SJCRH30 (cell line): ENCODE measurements at regions not wholly inside any gene's neighbourhood (a gene's known extent, or its start where the extent isn't known, plus 50 kb on each side); places are given as distances from the start of the nearest gene placed in this dataset.
"Not testable (repeated sequence)": the region's sequence is repeated elsewhere in the genome, so short reads cannot be mapped to it uniquely, and the experiment has no call there.

ENCODE experiments used
- DNase-seq, 2 experiments: peaks; one replicate each; pipeline ENCODE4 v3.0.0-alpha.2; 2015 to 2020
- H3K27ac ChIP-seq: fragments of 250-450 bp; sonication (Bioruptor Pico); 2 replicates; pipeline ENCODE4 v1.5.1; 2020; ENCODE audit warnings: mild to moderate bottlenecking, moderate library complexity
- H3K27me3 ChIP-seq: fragments of 250-450 bp; sonication (Bioruptor Pico); 2 replicates; pipeline ENCODE4 v1.5.1; 2020; ENCODE audit warnings: mild to moderate bottlenecking, moderate library complexity
- H3K36me3 ChIP-seq: fragments of 250-450 bp; sonication (Bioruptor Pico); 2 replicates; pipeline ENCODE4 v1.5.1; 2020; ENCODE audit warnings: mild to moderate bottlenecking, moderate library complexity
- H3K4me1 ChIP-seq: fragments of 250-450 bp; sonication (Bioruptor Pico); 2 replicates; pipeline ENCODE4 v1.5.1; 2020; ENCODE audit warnings: mild to moderate bottlenecking, moderate library complexity
- H3K4me3 ChIP-seq: fragments of 250-450 bp; sonication (Bioruptor Pico); 2 replicates; pipeline ENCODE4 v1.5.1; 2020; ENCODE audit warnings: mild to moderate bottlenecking, moderate library complexity
- H3K9me3 ChIP-seq: fragments of 250-450 bp; sonication (Bioruptor Pico); replicated peaks from 2 replicates; pipeline ENCODE4 v1.5.1; 2020; ENCODE audit warnings: mild to moderate bottlenecking, moderate library complexity

GRCh38 chr2:226295681-226296080 lies 503.9 kb downstream of the IRS1 start:
- Histone ChIP-seq H3K27ac (no peak overlapping the region), H3K36me3 (no peaks in the 10 kb centered on the region), H3K4me3 (no peak overlapping the region), H3K9me3 (peaks cover 20% of the 10 kb centered on the region), H3K27me3 (no peaks in the 10 kb centered on the region), H3K4me1 (no peaks in the 10 kb centered on the region)
- no peak for DNase-seq

GRCh38 chr2:226295123-226295522 lies 504.5 kb downstream of the IRS1 start:
- Histone ChIP-seq H3K4me1 (no peaks in the 10 kb centered on the region), H3K36me3 (no peaks in the 10 kb centered on the region), H3K9me3 (peaks cover 24% of the 10 kb centered on the region), H3K27ac (no peak overlapping the region), H3K27me3 (no peaks in the 10 kb centered on the region), H3K4me3 (no peak overlapping the region)
- DNase-seq: no peak

- not testable (repeated sequence) for H3K4me3 ChIP-seq
- peaks cover 26% of the 10 kb centered on the region for H3K9me3 ChIP-seq
These were observed 508.3 kb downstream of the IRS1 start for GRCh38 chr2:226291281-226291680.

GRCh38 chr2:226286916-226287315 lies 512.7 kb downstream of the IRS1 start:
- Histone ChIP-seq H3K36me3 (no peaks in the 10 kb centered on the region), H3K27ac (no peak overlapping the region), H3K4me3 (no peak overlapping the region), H3K9me3 (peaks cover 14% of the 10 kb centered on the region), H3K4me1 (0 out of 2 replicates have a peak, but pooled peaks cover 3% of the 10 kb centered on the region), H3K27me3 (no peaks in the 10 kb centered on the region)
- no peak for DNase-seq

More at GRCh38 chr2:226291281-226291680, 508.3 kb downstream of the IRS1 start:
- H3K27me3 ChIP-seq, H3K4me1 ChIP-seq, H3K27ac ChIP-seq, H3K36me3 ChIP-seq: not testable (repeated sequence)
- peak in 1 of 2 experiments; percentile 19 for DNase-seq

- H3K27ac ChIP-seq: no peak overlapping the region
- no peaks in the 10 kb centered on the region for H3K36me3 ChIP-seq
- H3K9me3 ChIP-seq: 0 out of 2 replicates have a peak, but pooled peaks cover 3% of the 10 kb centered on the region
- no peak for DNase-seq
- H3K4me1 ChIP-seq: 0 out of 2 replicates have a peak, but pooled peaks cover 3% of the 10 kb centered on the region
- H3K4me3 ChIP-seq: no peak overlapping the region
- no peaks in the 10 kb centered on the region for H3K27me3 ChIP-seq
These were observed 515.8 kb downstream of the IRS1 start for GRCh38 chr2:226283796-226284195.

GRCh38 chr2:226282151-226282550 lies 517.5 kb downstream of the IRS1 start:
- Histone ChIP-seq H3K27me3 (no peaks in the 10 kb centered on the region), H3K36me3 (no peaks in the 10 kb centered on the region), H3K9me3 (0 out of 2 replicates have a peak, but pooled peaks cover 3% of the 10 kb centered on the region), H3K4me1 (0 out of 2 replicates have a peak, but pooled peaks cover 3% of the 10 kb centered on the region), H3K27ac (no peak overlapping the region), H3K4me3 (no peak overlapping the region)
- no peak for DNase-seq

GRCh38 chr2:226280136-226280535 lies 519.5 kb downstream of the IRS1 start:
- not testable (repeated sequence) for H3K27me3 ChIP-seq, H3K4me3 ChIP-seq, H3K36me3 ChIP-seq, H3K27ac ChIP-seq, H3K4me1 ChIP-seq, DNase-seq, H3K9me3 ChIP-seq

GRCh38 chr2:226275215-226275614 lies 524.4 kb downstream of the IRS1 start:
- H3K4me1 ChIP-seq: no peaks in the 10 kb centered on the region
- no peaks in the 10 kb centered on the region for H3K27me3 ChIP-seq
- no peak overlapping the region for H3K4me3 ChIP-seq
- no peaks in the 10 kb centered on the region for H3K9me3 ChIP-seq
- no peak for DNase-seq
- no peak overlapping the region for H3K27ac ChIP-seq
- H3K36me3 ChIP-seq: no peaks in the 10 kb centered on the region

GRCh38 chr2:226274143-226274542 lies 525.5 kb downstream of the IRS1 start:
- Histone ChIP-seq H3K4me1 (no peaks in the 10 kb centered on the region), H3K36me3 (no peaks in the 10 kb centered on the region), H3K27me3 (no peaks in the 10 kb centered on the region), H3K4me3 (no peak overlapping the region), H3K9me3 (no peaks in the 10 kb centered on the region), H3K27ac (no peak overlapping the region)
- DNase-seq: no peak

- no peaks in the 10 kb centered on the region for H3K27me3 ChIP-seq
- DNase-seq: no peak
These were observed 526.2 kb downstream of the IRS1 start for GRCh38 chr2:226273440-226273839.

GRCh38 chr2:226272435-226272834 lies 527.2 kb downstream of the IRS1 start:
- DNase-seq: no peak

More at GRCh38 chr2:226273440-226273839, 526.2 kb downstream of the IRS1 start:
- H3K9me3 ChIP-seq: no peaks in the 10 kb centered on the region
- no peak overlapping the region for H3K27ac ChIP-seq
- no peaks in the 10 kb centered on the region for H3K36me3 ChIP-seq
- H3K4me1 ChIP-seq: no peaks in the 10 kb centered on the region
- H3K4me3 ChIP-seq: no peak overlapping the region

GRCh38 chr2:226270285-226271058 lies 529.1 kb downstream of the IRS1 start:
- no peaks in the 10 kb centered on the region for H3K9me3 ChIP-seq
- H3K27ac ChIP-seq: no peak overlapping the region
- H3K27me3 ChIP-seq: no peaks in the 10 kb centered on the region
- no peaks in the 10 kb centered on the region for H3K36me3 ChIP-seq
- peak in 1 of 2 experiments; percentile 17 for DNase-seq
- H3K4me1 ChIP-seq: no peaks in the 10 kb centered on the region
- no peak overlapping the region for H3K4me3 ChIP-seq

More at GRCh38 chr2:226272435-226272834, 527.2 kb downstream of the IRS1 start:
- Histone ChIP-seq H3K4me1 (no peaks in the 10 kb centered on the region), H3K27ac (no peak overlapping the region), H3K27me3 (no peaks in the 10 kb centered on the region), H3K36me3 (no peaks in the 10 kb centered on the region), H3K9me3 (no peaks in the 10 kb centered on the region), H3K4me3 (no peak overlapping the region)

- Histone ChIP-seq H3K27me3 (no peaks in the 10 kb centered on the region), H3K9me3 (no peaks in the 10 kb centered on the region), H3K4me3 (no peak overlapping the region), H3K27ac (no peak overlapping the region), H3K36me3 (no peaks in the 10 kb centered on the region), H3K4me1 (no peaks in the 10 kb centered on the region)
- no peak for DNase-seq
These were observed 531.9 kb downstream of the IRS1 start for GRCh38 chr2:226267516-226268289.

- Histone ChIP-seq H3K27ac (no peak overlapping the region), H3K27me3 (no peaks in the 10 kb centered on the region), H3K36me3 (no peaks in the 10 kb centered on the region), H3K4me3 (no peak overlapping the region), H3K4me1 (no peaks in the 10 kb centered on the region), H3K9me3 (no peaks in the 10 kb centered on the region)
- peak in 1 of 2 experiments; percentile 15 for DNase-seq
These were observed 542.8 kb downstream of the IRS1 start for GRCh38 chr2:226256709-226257376.

GRCh38 chr2:226256237-226256636 lies 543.4 kb downstream of the IRS1 start:
- Histone ChIP-seq H3K4me3 (no peak overlapping the region), H3K36me3 (no peaks in the 10 kb centered on the region), H3K27me3 (no peaks in the 10 kb centered on the region), H3K4me1 (no peaks in the 10 kb centered on the region), H3K9me3 (no peaks in the 10 kb centered on the region), H3K27ac (no peak overlapping the region)
- peak in 1 of 2 experiments; percentile 16 for DNase-seq
